ENCODE measurements at regions not wholly inside any gene's neighbourhood (a gene's known extent, or its start where the extent isn't known, plus 50 kb on each side); places are given as distances from the start of the nearest gene placed in this dataset.

DNA sequence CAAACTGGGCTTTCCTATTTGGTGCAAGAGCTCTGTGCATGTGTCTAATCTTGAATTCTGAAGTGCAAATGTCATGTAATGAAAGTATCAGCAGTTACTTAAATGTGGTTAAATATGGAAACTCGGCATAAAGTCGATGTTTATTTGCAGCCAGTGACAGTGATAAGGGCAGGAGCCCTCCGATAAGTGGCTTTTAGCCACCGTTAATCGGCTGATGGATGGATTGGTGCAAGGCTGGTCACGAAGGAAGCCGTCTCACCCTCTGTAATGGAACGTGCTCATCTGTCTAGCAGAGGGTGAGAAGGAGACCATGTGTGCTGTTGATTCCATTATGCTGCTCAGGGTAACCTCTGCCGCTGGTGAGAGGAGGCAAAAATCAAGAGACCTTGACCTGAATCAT lies 121.8 kb upstream of the PAX6 start:
- FAIRE-seq (no peak), ATAC-seq (no peak), DNase-seq (ENCODE audit: extremely low read depth in 1 of 4, low spot score in 3 of 4) (no peak)
- TF ChIP-seq ARID3A (IDR thresholded peaks at IDR 0.05; ENCODE audit: borderline replicate concordance, low read depth, low read length) (no peak), ERF (CRISPR knock-in tag; IDR thresholded peaks at IDR 0.05) (no peak), SMARCA5 (IDR thresholded peaks at IDR 0.05) (no peak), HNRNPL (IDR thresholded peaks at IDR 0.05; ENCODE audit: low read depth, low read length) (no peak), FIP1L1 (IDR thresholded peaks at IDR 0.05; ENCODE audit: low read depth, low read length, poor library complexity, severe bottlenecking) (no peak)
- Histone ChIP-seq H3K4me1 (replicated peaks in 1 of 2; ENCODE audit: control insufficient read depth in 2 of 2, insufficient read depth in 2 of 2, low read length in 2 of 2) (no peaks in the 10 kb centered on the region), H3K9me1 (ENCODE audit: control insufficient read depth, insufficient read depth, low read length) (no peaks in the 10 kb centered on the region), H3K9me3 (replicated peaks; ENCODE audit: control insufficient read depth, insufficient read depth, low read depth, low read length) (no peaks in the 10 kb centered on the region), H3K27ac (ENCODE audit: extremely low read depth, low read depth, low read length) (no peak overlapping the region), H3K4me3 (no peak overlapping the region), H3K36me3 (ENCODE audit: control insufficient read depth, insufficient read depth, low read length) (no peaks in the 10 kb centered on the region), H3K4me2 (ENCODE audit: insufficient read depth, low read length) (no peak overlapping the region), H2AFZ (ENCODE audit: low read depth, low read length) (no peak overlapping the region), H3K9ac (ENCODE audit: insufficient read depth in 1 of 2, low read depth in 2 of 2, low read length in 2 of 2) (no peak overlapping the region), H4K20me1 (replicated peaks; ENCODE audit: control insufficient read depth, insufficient read depth, low read length) (no peaks in the 10 kb centered on the region), H3K27me3 (ENCODE audit: control insufficient read depth in 2 of 2, insufficient read depth in 2 of 2, low read length in 2 of 2) (no peaks in the 10 kb centered on the region), H3K79me2 (ENCODE audit: control insufficient read depth, insufficient read depth, low read length) (no peaks in the 10 kb centered on the region)
- CTCF ChIA-PET (ENCODE audit: low intra/inter-chr PET ratio) = no interaction called here
- BruUV-seq (replicated peaks) = no TSS peak
- POLR2A ChIA-PET = no interaction called here
- 0% methylated on average over 9 of the region's 9 CpGs for WGBS (ENCODE audit: insufficient coverage, low coverage, missing lambda C conversion rate)
- in situ Hi-C loops (cut with MboI) (no loop called here), intact Hi-C loops (cut with micrococcal nuclease) (no loop called here)

DNA sequence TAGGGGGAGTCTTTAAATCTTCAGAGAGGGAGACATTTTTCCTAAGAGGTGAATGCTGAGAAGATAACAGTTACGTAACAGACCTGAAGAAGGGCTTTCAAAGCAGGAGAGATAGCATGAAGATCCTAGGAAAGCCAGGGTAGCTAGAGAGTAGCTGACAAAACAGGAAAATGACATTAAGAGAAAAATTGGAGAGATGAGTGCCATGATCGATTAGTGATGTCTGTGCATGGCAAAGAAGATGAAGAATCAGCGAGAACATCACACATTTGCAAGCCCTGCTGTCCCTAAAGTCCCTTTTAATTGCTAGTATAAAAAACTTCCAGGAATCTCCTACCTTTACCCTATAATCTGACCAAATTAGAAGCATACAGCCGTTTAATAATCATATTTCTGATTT lies 116.9 kb upstream of the PAX6 start:
- TF ChIP-seq MLLT1 (IDR thresholded peaks at IDR 0.05) (peak in 1 of 2 experiments; percentile 71; a peak in 1 of 4 replicates), ZBTB17 (CRISPR knock-in tag; IDR thresholded peaks at IDR 0.05) (peak; percentile 93), RNF2 (IDR thresholded peaks at IDR 0.05) (no peak), GMEB1 (CRISPR knock-in tag; IDR thresholded peaks at IDR 0.05) (no peak), HSF4 (CRISPR knock-in tag; IDR thresholded peaks at IDR 0.05; ENCODE audit: borderline replicate concordance) (no peak), ETS1 (conservative IDR thresholded peaks at IDR 0.05; ENCODE audit: control insufficient read depth, low read depth, low read length) (no peak)

More for the DNA sequence above, 116.9 kb upstream of the PAX6 start:
- ChIA-PET CTCF (ENCODE audit: low intra/inter-chr PET ratio) (no interaction called here), POLR2A (interaction anchor here (0.6 kb wide), 1 partner anchor 355 kb away, joined by 3 read pairs; no protein-coding TSS in a partner anchor)
- Histone ChIP-seq H3K27me3 (ENCODE audit: control insufficient read depth in 2 of 2, insufficient read depth in 2 of 2, low read length in 2 of 2) (no peaks in the 10 kb centered on the region), H3K36me3 (ENCODE audit: control insufficient read depth, insufficient read depth, low read length) (no peaks in the 10 kb centered on the region), H3K4me3 (no peak overlapping the region), H3K9me3 (replicated peaks; ENCODE audit: control insufficient read depth, insufficient read depth, low read depth, low read length) (no peaks in the 10 kb centered on the region), H3K79me2 (ENCODE audit: control insufficient read depth, insufficient read depth, low read length) (no peaks in the 10 kb centered on the region), H2AFZ (ENCODE audit: low read depth, low read length) (no peak overlapping the region), H3K9ac (ENCODE audit: insufficient read depth in 1 of 2, low read depth in 2 of 2, low read length in 2 of 2) (no peak overlapping the region), H3K4me1 (replicated peaks in 1 of 2; ENCODE audit: control insufficient read depth in 2 of 2, insufficient read depth in 2 of 2, low read length in 2 of 2) (no peaks in the 10 kb centered on the region), H3K9me1 (ENCODE audit: control insufficient read depth, insufficient read depth, low read length) (no peaks in the 10 kb centered on the region), H3K27ac (ENCODE audit: extremely low read depth, low read depth, low read length) (no peak overlapping the region), H3K4me2 (ENCODE audit: insufficient read depth, low read length) (no peak overlapping the region), H4K20me1 (replicated peaks; ENCODE audit: control insufficient read depth, insufficient read depth, low read length) (no peaks in the 10 kb centered on the region)
- no peak for ATAC-seq
- intact Hi-C loops (cut with micrococcal nuclease) = no loop called here
- in situ Hi-C loops (cut with MboI) = no loop called here
- FAIRE-seq = no peak
- BruUV-seq (replicated peaks) = no TSS peak
- DNase-seq (ENCODE audit: extremely low read depth in 1 of 4, low spot score in 3 of 4) = no peak
- WGBS (ENCODE audit: insufficient coverage, low coverage, missing lambda C conversion rate) = 0% methylated on average over 4 of the region's 4 CpGs
